ENCODE measurements at regions not wholly inside any gene's neighbourhood (a gene's known extent, or its start where the extent isn't known, plus 50 kb on each side); places are given as distances from the start of the nearest gene placed in this dataset.

DNA sequence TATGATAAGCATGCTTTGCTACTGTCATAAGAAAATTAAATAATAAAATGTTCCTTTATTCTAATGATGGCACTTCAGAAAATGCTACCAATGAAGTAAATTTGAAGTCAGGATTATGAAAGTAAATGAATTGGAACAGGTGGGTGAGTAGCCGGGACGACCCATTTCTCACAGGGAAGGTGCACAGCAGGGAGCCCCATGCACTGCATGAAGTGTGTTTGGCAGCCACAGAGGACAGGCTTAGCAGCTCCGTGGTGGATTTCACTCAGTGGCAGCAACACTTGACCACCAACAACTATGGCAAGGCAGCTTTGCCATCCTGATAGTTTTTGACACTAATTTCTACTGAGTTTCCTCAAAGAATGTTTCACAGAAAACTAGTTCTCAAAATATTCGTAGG lies 146.3 kb downstream of the ATL2 start:
- no peak overlapping the region for H3K4me3 ChIP-seq (ENCODE audit: low read depth, low read length)
- TF ChIP-seq CTCF (IDR thresholded peaks at IDR 0.05; ENCODE audit: insufficient read depth, low read length, severe bottlenecking) = no peak
- no peak for DNase-seq (ENCODE audit: low read depth)
- H3K27me3 ChIP-seq (ENCODE audit: control insufficient read depth, insufficient read depth, low read length) = no peaks in the 10 kb centered on the region
- FAIRE-seq = no peak
- H3K36me3 ChIP-seq (ENCODE audit: control insufficient read depth, insufficient read depth, low read length) = no peaks in the 10 kb centered on the region

DNA sequence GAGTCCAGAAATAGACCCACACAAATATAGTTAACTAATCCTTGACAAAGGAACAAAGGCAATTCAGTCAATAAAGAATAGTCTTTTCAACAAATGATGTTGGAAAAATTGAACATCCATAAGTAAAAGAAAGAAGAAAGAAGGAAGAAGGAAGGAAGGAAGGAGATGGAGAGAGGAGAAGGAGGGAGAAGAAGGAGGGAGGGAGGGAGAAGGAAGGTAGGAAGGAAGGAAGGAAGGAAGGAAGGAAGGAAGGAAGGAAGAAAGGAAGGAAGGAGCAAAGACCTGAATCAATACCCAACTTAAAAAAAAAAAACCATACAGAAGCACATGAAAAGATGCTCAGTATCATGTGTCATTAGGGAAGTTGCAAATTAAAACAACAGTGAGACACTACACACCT lies 148.3 kb downstream of the ATL2 start:
- DNase-seq (ENCODE audit: low read depth) = no peak
- no peaks in the 10 kb centered on the region for H3K27me3 ChIP-seq (ENCODE audit: control insufficient read depth, insufficient read depth, low read length)
- no peak for TF ChIP-seq CTCF (IDR thresholded peaks at IDR 0.05; ENCODE audit: insufficient read depth, low read length, severe bottlenecking)
- no peak for FAIRE-seq
- H3K4me3 ChIP-seq (ENCODE audit: low read depth, low read length) = no peak overlapping the region
- no peaks in the 10 kb centered on the region for H3K36me3 ChIP-seq (ENCODE audit: control insufficient read depth, insufficient read depth, low read length)

DNA sequence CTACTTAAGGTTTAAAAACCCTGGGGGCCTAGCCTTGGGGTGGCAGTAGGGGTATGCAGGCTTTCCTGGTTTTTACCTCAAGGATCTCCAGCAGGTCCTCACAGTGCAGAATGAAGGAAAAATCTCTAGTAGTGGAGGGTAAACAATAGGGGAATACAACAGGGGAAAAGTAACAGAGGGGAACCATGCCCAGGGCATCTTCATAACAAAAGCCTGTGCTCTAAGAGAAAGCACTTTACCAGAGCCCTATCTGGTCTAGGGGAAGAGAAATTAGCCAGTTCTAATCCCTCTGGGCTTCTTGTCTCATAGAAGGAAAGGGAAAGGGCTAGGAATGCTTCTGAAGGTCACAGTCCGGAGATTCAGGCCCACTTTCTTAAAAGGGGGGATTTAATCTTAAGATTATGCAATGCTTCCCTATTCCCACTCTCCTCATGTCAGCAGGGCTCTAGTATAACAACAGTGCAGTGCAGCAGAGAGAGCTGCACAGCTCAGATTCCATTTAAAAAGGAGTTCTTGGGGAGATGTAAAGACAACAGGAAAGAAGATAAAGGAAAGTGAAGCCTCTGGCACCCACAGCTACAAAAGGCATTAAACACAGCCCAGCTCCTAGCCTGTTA lies 149.0 kb upstream of the CYP1B1 start:
- DNase-seq (ENCODE audit: low read depth) = no peak
- Histone ChIP-seq H3K27me3 (ENCODE audit: control insufficient read depth, insufficient read depth, low read length) (no peaks in the 10 kb centered on the region), H3K4me3 (ENCODE audit: low read depth, low read length) (no peak overlapping the region), H3K36me3 (ENCODE audit: control insufficient read depth, insufficient read depth, low read length) (no peaks in the 10 kb centered on the region)
- TF ChIP-seq CTCF (IDR thresholded peaks at IDR 0.05; ENCODE audit: insufficient read depth, low read length, severe bottlenecking) = no peak
- no peak for FAIRE-seq

GRCh38 chr2:38224181-38224580 lies 148.2 kb upstream of the CYP1B1 start:
- no peak for FAIRE-seq
- no peak for TF ChIP-seq CTCF (IDR thresholded peaks at IDR 0.05; ENCODE audit: insufficient read depth, low read length, severe bottlenecking)
- Histone ChIP-seq H3K27me3 (ENCODE audit: control insufficient read depth, insufficient read depth, low read length) (no peaks in the 10 kb centered on the region), H3K36me3 (ENCODE audit: control insufficient read depth, insufficient read depth, low read length) (no peaks in the 10 kb centered on the region), H3K4me3 (ENCODE audit: low read depth, low read length) (no peak overlapping the region)
- DNase-seq (ENCODE audit: low read depth) = no peak

DNA sequence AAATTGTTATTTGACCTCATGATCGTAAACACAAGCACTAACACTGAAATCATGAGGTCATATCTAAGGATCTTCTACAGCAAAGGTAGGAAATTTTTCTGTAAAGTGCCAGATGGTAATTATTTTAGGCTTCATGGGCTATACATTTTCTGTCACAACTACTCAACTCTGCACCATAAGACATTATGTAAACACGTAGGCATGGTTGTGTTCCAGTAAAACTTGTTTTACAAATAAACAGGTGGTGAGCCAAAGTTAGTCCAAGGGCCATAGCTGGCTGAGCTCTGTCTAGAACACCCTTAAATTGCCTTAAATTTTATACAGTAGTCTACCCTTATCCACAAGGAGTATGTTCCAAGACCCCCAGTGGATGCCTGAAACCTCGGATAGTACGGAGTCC lies 147.3 kb upstream of the CYP1B1 start:
- FAIRE-seq (no peak), DNase-seq (ENCODE audit: low read depth) (no peak)
- Histone ChIP-seq H3K36me3 (ENCODE audit: control insufficient read depth, insufficient read depth, low read length) (no peaks in the 10 kb centered on the region), H3K27me3 (ENCODE audit: control insufficient read depth, insufficient read depth, low read length) (peaks cover 2% of the 10 kb centered on the region), H3K4me3 (ENCODE audit: low read depth, low read length) (no peak overlapping the region)
- no peak for TF ChIP-seq CTCF (IDR thresholded peaks at IDR 0.05; ENCODE audit: insufficient read depth, low read length, severe bottlenecking)

DNA sequence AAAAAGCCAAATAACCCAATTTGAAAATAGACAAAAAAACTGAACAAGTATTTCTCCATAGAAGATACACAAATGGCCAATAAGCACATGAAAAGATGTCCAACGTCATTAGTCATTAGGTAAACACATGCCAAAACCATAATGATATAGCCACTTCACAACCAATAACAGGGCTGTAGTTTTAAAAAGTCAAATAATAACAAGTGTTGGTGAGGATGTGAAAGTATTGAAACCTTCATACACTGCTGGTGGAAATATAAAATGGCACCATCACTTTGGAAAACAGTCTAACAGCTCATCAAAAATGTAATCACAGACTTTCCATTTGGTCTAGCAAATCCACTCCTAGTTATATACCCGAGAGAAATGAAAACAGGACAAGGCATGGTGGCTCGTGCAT lies 144.2 kb upstream of the CYP1B1 start:
- H3K27me3 ChIP-seq (ENCODE audit: control insufficient read depth, insufficient read depth, low read length) = peaks cover 2% of the 10 kb centered on the region
- DNase-seq (ENCODE audit: low read depth) (no peak), FAIRE-seq (no peak)
- no peak for TF ChIP-seq CTCF (IDR thresholded peaks at IDR 0.05; ENCODE audit: insufficient read depth, low read length, severe bottlenecking)
- no peak overlapping the region for H3K4me3 ChIP-seq (ENCODE audit: low read depth, low read length)
- no peaks in the 10 kb centered on the region for H3K36me3 ChIP-seq (ENCODE audit: control insufficient read depth, insufficient read depth, low read length)

Measured in bronchial epithelial cell (primary cell).